Stimulated activated CD8-positive, alpha-beta memory T cell treated with anti-CD3 and anti-CD28 coated beads, Interleukin-7, amount 100 ng/mL, for 1 hour (primary cell): ENCODE measurements at regions not wholly inside any gene's neighbourhood (a gene's known extent, or its start where the extent isn't known, plus 50 kb on each side); places are given as distances from the start of the nearest gene placed in this dataset.

Source experiments
- DNase-seq, 2 donors: peaks; one replicate each; pipeline ENCODE4 v3.0.0-alpha.2; 2020; ENCODE audit warnings: low read depth in 2 of 2

GRCh38 chr9:38159599-38159998 lies 90.6 kb upstream of the SHB start:
- DNase-seq: no peak

GRCh38 chr9:38158628-38159027 lies 89.6 kb upstream of the SHB start:
- no peak for DNase-seq

DNA sequence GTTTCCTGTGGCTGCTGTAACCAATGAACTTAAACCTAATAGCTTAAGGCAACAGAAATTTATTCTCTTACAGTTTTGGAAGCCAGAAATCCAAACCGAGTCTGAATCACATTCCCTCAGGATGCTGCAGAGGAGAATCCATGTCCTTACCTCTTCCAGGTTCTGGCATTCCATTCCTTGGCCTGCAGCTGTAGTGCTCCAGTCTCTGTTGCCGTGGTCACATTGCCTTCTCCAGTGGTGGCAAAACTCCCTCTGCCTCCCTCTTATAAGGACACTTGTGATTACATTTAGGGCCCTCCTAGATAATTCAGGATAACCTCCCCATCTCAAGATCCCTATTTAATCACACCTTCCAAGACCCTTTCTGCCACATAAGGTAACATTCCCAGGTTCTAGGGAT lies 88.7 kb upstream of the SHB start:
- no peak for DNase-seq

DNA sequence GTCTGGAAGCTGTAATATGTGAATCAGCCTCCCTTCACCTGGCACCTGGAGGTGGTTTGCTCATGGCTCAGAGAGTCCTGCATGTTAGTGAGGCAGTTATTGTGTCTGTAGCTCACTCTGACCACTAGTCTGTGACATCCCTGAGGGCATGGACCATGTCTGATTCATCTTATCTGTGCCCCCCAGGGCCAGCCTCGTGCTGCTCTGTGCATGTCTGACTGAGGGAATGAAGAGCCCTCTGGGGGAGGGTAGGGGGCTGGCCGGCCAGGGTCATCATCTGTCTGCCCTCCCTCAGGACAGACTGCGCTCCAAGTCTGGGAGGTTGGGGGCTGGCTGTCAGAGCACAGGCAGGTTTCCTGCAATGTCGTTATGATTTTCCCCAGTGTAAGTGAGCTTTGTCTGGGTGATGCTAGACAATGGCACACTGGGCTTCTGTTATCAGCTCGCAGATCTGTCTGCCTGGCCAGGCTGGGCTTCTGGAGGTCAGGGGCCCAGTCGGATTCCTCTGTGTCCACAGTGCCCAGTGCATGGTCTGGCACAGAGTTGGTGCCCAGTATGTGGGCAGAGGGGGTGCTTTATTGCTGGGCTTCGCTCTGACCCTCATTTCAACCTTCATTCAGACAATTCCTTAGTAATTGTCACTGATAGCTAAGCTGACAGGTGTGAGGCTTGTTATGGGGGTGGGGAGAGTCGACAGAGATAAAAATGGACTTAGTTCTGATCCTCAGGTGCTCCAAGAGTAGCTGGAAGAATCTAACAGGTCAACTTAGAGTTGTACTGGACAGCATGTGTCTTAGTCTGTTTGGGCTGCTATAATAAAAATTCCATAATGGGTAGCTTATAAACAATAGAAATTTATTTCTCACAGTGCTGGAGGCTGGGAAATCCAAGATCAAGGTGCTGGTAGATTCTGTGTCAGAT lies 85.7 kb upstream of the SHB start:
- no peak for DNase-seq

DNA sequence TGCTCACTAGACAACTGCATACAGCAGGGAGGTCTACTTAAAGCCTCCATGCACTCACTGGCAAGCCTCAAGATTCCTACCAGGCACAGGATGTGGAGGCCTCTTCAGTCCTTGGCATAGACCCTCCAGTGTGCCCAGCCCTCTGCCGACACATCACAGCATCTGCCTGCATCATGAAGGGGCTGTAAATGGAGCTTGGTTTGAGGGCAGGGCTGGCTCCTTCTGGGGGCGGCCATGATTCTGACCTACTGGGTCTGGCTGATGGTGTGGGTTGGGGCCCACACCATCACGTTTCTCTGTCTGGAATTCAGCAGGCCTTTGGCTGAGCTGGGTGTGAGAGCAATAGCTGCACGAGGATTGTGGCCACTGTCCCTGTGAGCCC lies 84.9 kb upstream of the SHB start:
- DNase-seq: no peak

GRCh38 chr9:38153152-38153909 lies 84.3 kb upstream of the SHB start:
- DNase-seq: no peak

DNA sequence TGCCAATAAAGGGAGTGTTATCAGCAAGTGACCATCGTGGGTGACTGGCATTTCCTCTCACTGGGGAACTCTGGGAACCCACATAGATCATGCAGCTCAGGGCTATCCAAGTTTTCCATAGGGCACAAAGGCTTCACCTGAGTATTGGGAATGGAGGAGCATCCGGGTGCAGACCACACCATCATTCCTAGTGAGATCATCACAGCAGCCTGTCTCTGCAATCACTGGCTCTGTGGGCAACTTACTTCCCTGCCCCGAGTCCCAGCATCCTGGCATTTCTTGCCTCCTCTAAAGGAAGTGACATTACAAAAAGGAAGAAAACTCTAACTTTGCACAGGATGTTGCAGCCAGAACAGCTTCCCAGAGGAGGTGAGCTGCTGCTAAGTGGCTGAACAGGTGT lies 80.6 kb upstream of the SHB start:
- DNase-seq: no peak

DNA sequence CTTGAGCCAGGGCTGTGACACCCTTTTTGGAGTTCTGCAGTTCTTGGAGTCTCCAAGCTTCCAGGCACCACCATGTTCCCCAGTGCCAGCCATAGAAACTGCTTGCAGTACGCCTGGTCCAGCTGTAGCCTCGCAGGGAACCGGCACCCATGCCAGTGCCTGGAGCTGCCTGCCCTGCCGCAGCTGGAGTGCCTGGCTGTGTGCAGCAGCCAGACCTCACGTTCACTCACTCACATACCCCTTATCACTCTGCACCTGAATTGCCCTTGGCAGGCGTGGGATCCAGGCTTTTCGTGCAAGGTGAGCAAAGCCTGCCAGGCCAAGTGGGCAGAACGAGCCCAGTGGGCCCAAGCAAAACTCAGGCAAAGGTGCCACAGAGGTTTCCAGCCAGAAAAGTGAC lies 77.8 kb upstream of the SHB start:
- no peak for DNase-seq

- DNase-seq: no peak
Observed at GRCh38 chr9:38145526-38146053, 76.6 kb upstream of the SHB start.

DNA sequence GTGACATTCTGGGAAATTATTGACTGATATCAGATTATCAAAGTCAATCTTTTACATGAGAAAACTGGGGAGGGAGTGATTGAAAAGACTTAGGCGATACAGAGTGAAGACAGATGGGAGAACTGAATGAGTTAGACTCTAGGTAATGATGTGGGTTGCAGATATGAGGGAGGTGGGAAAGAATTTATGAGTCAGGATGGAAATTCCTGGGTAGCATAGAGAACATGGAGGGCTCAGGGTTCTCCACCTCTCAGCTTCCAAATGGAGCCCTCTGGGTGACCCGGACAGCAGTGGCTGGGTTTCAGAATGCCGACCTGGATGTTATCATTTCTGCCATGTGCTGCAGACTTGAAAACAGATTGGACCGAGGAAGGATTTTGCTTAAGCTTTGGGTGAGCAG lies 75.4 kb upstream of the SHB start:
- no peak for DNase-seq

GRCh38 chr9:38141746-38142591 lies 72.9 kb upstream of the SHB start:
- DNase-seq: no peak

DNA sequence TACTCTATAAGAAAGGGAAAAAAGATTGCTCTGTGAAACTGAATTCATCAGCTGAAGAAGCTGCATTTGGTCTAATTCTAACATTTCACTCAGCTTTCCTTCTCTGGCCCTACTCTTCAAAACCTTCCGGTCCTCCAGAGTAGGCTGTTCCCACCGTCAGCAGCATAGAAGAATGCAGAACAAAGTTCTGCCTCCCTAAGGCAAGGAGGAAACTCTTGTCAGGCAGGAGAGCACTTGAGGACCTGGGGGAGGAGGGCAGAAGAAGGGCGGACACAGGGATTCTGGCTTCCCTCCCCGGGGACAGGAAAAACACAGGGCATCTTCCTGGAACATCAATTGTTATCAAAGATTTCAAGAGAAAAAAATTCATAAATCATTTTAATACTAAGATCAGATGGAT lies 69.2 kb upstream of the SHB start:
- no peak for DNase-seq

GRCh38 chr9:38137342-38137741 lies 68.3 kb upstream of the SHB start:
- no peak for DNase-seq

GRCh38 chr9:38136386-38136785 lies 67.4 kb upstream of the SHB start:
- DNase-seq: no peak

DNA sequence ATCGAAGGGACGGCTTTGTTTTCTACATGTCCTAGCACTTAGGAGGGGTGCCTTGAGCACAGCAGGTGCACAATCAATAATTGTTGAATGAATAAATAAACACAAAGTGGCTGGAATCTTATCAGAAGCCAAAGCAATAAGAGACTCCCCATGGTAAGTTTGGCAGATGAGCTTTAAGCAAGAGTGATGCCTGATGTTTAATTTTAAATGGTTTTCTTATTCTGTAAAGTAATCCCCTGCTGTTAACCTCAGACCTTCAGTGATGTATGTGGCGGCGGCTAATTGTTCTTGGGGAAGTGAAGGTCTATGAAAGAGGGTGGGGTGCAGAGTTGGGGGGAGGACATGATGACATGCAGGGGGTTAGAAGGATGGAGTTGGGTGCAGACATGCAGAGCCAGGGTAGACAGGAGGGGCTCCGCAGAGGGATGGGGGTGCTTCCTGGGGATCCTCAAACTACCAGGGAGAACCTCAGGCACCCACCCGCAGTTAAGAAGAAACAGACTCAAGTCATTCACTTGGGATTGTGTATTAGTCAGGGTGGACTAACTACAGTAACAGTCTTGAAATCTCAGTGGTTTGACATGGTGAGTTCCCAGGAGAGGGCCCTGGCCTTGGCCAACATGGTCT lies 65.7 kb upstream of the SHB start:
- DNase-seq: no peak

GRCh38 chr9:38133595-38133994 lies 64.6 kb upstream of the SHB start:
- no peak for DNase-seq

DNA sequence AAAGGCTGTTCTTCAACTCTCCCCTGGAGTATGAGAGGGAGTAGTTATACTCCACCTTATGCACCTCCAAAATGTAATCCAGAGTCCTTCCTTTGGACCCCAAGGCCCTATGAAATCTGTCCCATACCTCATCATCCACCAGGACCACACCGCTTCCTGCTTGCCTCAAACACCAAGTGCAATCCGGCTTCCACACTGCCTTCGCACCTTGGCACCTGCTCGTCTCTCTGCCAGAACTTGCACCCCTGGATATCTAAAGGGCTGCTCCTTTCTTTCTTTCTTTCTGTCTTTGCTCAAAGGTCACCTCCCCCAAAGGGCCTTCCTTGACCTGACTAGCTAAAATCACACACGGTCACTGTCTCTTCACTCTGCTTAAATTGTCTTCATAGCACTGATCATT lies 63.9 kb upstream of the SHB start:
- DNase-seq: no peak

GRCh38 chr9:38131729-38132128 lies 62.7 kb upstream of the SHB start:
- DNase-seq: no peak

GRCh38 chr9:38130724-38131123 lies 61.7 kb upstream of the SHB start:
- DNase-seq: no peak

- DNase-seq: no peak
Observed at GRCh38 chr9:38129366-38129765, 60.3 kb upstream of the SHB start.

DNA sequence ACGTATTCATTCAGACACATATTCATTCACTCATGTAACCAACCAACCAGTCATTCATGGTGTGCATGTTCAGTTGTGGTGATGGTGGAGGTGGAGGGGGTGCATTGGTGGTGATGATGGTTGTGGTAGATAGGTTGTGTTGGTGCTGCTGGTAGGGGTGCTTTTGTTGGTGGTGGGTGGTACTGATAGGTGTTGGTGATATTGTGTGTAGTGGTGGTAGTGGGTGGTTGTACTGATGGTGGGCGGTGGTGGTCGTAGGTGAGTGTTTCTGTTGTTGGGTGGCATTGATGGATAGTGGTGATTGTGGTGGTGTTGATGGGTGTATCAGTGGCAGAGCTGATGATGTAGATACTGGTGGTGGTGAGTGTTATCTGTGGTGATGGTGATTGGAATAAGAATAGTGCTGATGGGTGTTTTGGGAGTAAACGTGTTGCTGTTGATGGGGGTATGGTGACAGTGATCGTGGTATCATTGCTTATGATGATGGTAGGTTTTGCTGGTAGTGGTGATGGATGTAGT lies 59.8 kb upstream of the SHB start:
- no peak for DNase-seq
